ENCODE measurements at regions not wholly inside any gene's neighbourhood (a gene's known extent, or its start where the extent isn't known, plus 50 kb on each side); places are given as distances from the start of the nearest gene placed in this dataset.
A peak's percentile ranks its signal among the peaks of the same experiment; 100 is the strongest.

- no peak for DNase-seq (ENCODE audit: low read depth in 1 of 2, low spot score in 2 of 2)
- no peak overlapping the region for H4K8ac ChIP-seq (ENCODE audit: extremely low read depth, insufficient read depth, low read length)
- H3K9me3 ChIP-seq (ENCODE audit: insufficient read depth in 2 of 2, low read depth in 1 of 2, low read length in 1 of 2), result no peaks in the 10 kb centered on the region
- H3K14ac ChIP-seq (ENCODE audit: insufficient read length), result no peak overlapping the region
- no peaks in the 10 kb centered on the region for H3K23me2 ChIP-seq (ENCODE audit: low read depth, low read length)
- H3K9ac ChIP-seq (replicated peaks in 1 of 4; ENCODE audit: extremely low read depth in 1 of 4, low read depth in 3 of 4, low read length in 3 of 4), result no peak overlapping the region
- H3K36me3 ChIP-seq (ENCODE audit: control insufficient read depth in 2 of 4, insufficient read depth in 4 of 4, low read length in 3 of 4), result no peaks in the 10 kb centered on the region
- no peak overlapping the region for H3K4ac ChIP-seq (replicated peaks; ENCODE audit: insufficient read length, low read depth, low read length)
- no peaks in the 10 kb centered on the region for H3K79me1 ChIP-seq (ENCODE audit: low read depth, low read length)
- FAIRE-seq, result no peak
- H3K4me1 ChIP-seq (replicated peaks in 1 of 4; ENCODE audit: control insufficient read depth in 3 of 4, insufficient read depth in 4 of 4, low read length in 3 of 4), result peaks cover 0 to 5% (median 0%) of the 10 kb centered on the region in 4 experiments; a peak in 1 of 7 replicates
- no peak overlapping the region for H3K23ac ChIP-seq (ENCODE audit: insufficient read length)
- H2BK15ac ChIP-seq (ENCODE audit: low read length), result no peak overlapping the region
- H2AK5ac ChIP-seq (ENCODE audit: low read depth, low read length), result no peak overlapping the region
- no peaks in the 10 kb centered on the region for H4K20me1 ChIP-seq (replicated peaks in 1 of 2; ENCODE audit: control insufficient read depth in 1 of 2, insufficient read depth in 2 of 2, low read length in 2 of 2)
- no peak overlapping the region for H3K56ac ChIP-seq (replicated peaks; ENCODE audit: insufficient read length, low read depth, low read length)
- CTCF ChIA-PET (ENCODE audit: partially characterized antibody), result no interaction called here
- H2AFZ ChIP-seq (ENCODE audit: low read length), result no peak overlapping the region
- no peak overlapping the region for H3K4me3 ChIP-seq (ENCODE audit: extremely low read depth in 1 of 4, insufficient read depth in 2 of 4, low read depth in 3 of 4, low read length in 4 of 4)
- WGBS, 2 experiments (ENCODE audit: extremely low coverage in 1 of 2, insufficient coverage in 1 of 2, insufficient read length in 1 of 2, insufficient replicate concordance in 2 of 2, low coverage in 1 of 2, low lambda C conversion rate in 2 of 2, missing lambda C conversion rate in 1 of 2), result 90% methylated on average over 2 of the region's 2 CpGs; no CpG with 5 or more reads in 1 of the 2 experiments
- H3K18ac ChIP-seq (ENCODE audit: extremely low read depth, low read length), result no peak overlapping the region
- 0 out of 2 replicates have a peak overlapping the region, but pooled peaks have one; percentile 43 for H2BK12ac ChIP-seq (ENCODE audit: low read depth, low read length)
- no peak overlapping the region for H3K27ac ChIP-seq (ENCODE audit: low read depth, low read length)
- H4K91ac ChIP-seq (replicated peaks; ENCODE audit: insufficient read length, low read length), result no peak overlapping the region
- POLR2A ChIA-PET (ENCODE audit: partially characterized antibody), result no interaction called here
- no peaks in the 10 kb centered on the region for H3K27me3 ChIP-seq (replicated peaks in 1 of 4; ENCODE audit: control insufficient read depth in 3 of 4, extremely low read depth in 1 of 4, insufficient read depth in 3 of 4, low read length in 3 of 4)
- H3K79me2 ChIP-seq (ENCODE audit: control insufficient read depth in 1 of 2, insufficient read depth in 2 of 2, low read length in 2 of 2), result no peaks in the 10 kb centered on the region; a peak in 1 of 4 replicates
- H3K4me2 ChIP-seq (ENCODE audit: insufficient read depth in 1 of 2, low read depth in 2 of 2, low read length in 2 of 2), result no peak overlapping the region
- H2BK120ac ChIP-seq (replicated peaks; ENCODE audit: low read depth, low read length), result no peak overlapping the region
- no peak overlapping the region for H4K5ac ChIP-seq (ENCODE audit: insufficient read length, low read depth, low read length)
- H2BK5ac ChIP-seq (ENCODE audit: low read depth, low read length), result no peak overlapping the region
- H2BK20ac ChIP-seq (ENCODE audit: low read length), result no peak overlapping the region
- no peak for TF ChIP-seq SUZ12 (IDR thresholded peaks at IDR 0.05; ENCODE audit: low read length)
Measured at GRCh38 chr21:21714426-21714825, 716.2 kb downstream of the NCAM2 start.

All from H1 (cell line).